CD14-positive monocyte (primary cell): ENCODE measurements at regions not wholly inside any gene's neighbourhood (a gene's known extent, or its start where the extent isn't known, plus 50 kb on each side); places are given as distances from the start of the nearest gene placed in this dataset.

Experiments used
- DNase-seq, 3 donors: peaks; one replicate each; pipeline ENCODE4 v3.0.0-alpha.2; 2011 to 2022
- H2AFZ ChIP-seq: 2 replicates; pipeline ENCODE4 v1.6.0; 2012; ENCODE audit warnings: mild to moderate bottlenecking, low read depth, low read length, inconsistent platforms; ENCODE audit not compliant: insufficient read depth, poor library complexity, severe bottlenecking
- H3K27ac ChIP-seq, 2 donors: 1 replicate in 1 of 2; 2 replicates in 1 of 2; pipeline ENCODE4 v1.5.1; 2012 to 2013; ENCODE audit warnings: low read length in 2 of 2, control low read depth in 1 of 2, inconsistent platforms in 1 of 2, low read depth in 1 of 2, mild to moderate bottlenecking in 1 of 2
- H3K27me3 ChIP-seq, 2 donors: one replicate each; pipeline versions ENCODE4 v1.6.0 to v1.6.1; 2011 to 2013; ENCODE audit warnings: low read length in 2 of 2; ENCODE audit not compliant: control insufficient read depth in 2 of 2, insufficient read depth in 2 of 2
- H3K36me3 ChIP-seq, 2 donors: replicated peaks in 1 of 2; 1 replicate in 1 of 2; 2 replicates in 1 of 2; pipeline versions ENCODE4 v1.5.1 to v1.6.1; 2012 to 2013; ENCODE audit warnings: low read length in 2 of 2, control low read depth in 1 of 2, inconsistent platforms in 1 of 2, mild to moderate bottlenecking in 1 of 2; ENCODE audit not compliant: insufficient read depth in 2 of 2, control insufficient read depth in 1 of 2
- H3K4me1 ChIP-seq, 2 donors: 1 replicate in 1 of 2; 2 replicates in 1 of 2; pipeline versions ENCODE4 v1.5.1 to v1.6.1; 2012 to 2013; ENCODE audit warnings: low read length in 2 of 2, control low read depth in 1 of 2, inconsistent platforms in 1 of 2, mild to moderate bottlenecking in 1 of 2, moderate library complexity in 1 of 2; ENCODE audit not compliant: insufficient read depth in 2 of 2, control insufficient read depth in 1 of 2
- H3K4me2 ChIP-seq: replicated peaks from 2 replicates; pipeline ENCODE3; 2012; ENCODE audit warnings: low read length, moderate library complexity, mild to moderate bottlenecking; ENCODE audit not compliant: poor library complexity, severe bottlenecking; ENCODE audit errors: extremely low read depth
- H3K4me3 ChIP-seq, 3 experiments: fragments of 200-600 bp in 1 of 3; sonication (generic) in 1 of 3; replicated peaks in 1 of 3; 1 replicate in 2 of 3; 2 replicates in 1 of 3; pipeline ENCODE4 v1.5.1; 2011 to 2013; ENCODE audit warnings: low read length in 3 of 3, mild to moderate bottlenecking in 3 of 3, control low read depth in 2 of 3, low read depth in 2 of 3, inconsistent platforms in 1 of 3, moderate library complexity in 1 of 3
- H3K79me2 ChIP-seq: 2 replicates; pipeline ENCODE4 v1.6.0; 2012; ENCODE audit warnings: mild to moderate bottlenecking, control low read depth, inconsistent platforms, low read length, moderate library complexity; ENCODE audit not compliant: insufficient read depth
- H3K9ac ChIP-seq: 2 replicates; pipeline ENCODE4 v1.6.0; 2017; ENCODE audit warnings: low read length, mild to moderate bottlenecking; ENCODE audit not compliant: insufficient read depth, poor library complexity, severe bottlenecking
- H3K9me3 ChIP-seq, 2 donors: replicated peaks in 1 of 2; 1 replicate in 1 of 2; 2 replicates in 1 of 2; pipeline versions ENCODE4 v1.5.1 to v1.6.1; 2012 to 2013; ENCODE audit warnings: low read length in 2 of 2, control low read depth in 1 of 2; ENCODE audit not compliant: control insufficient read depth in 1 of 2, insufficient read depth in 1 of 2
- H4K20me1 ChIP-seq: 2 replicates; pipeline ENCODE4 v1.6.0; 2012; ENCODE audit warnings: mild to moderate bottlenecking, low read length, control low read depth, moderate library complexity; ENCODE audit not compliant: insufficient read depth
- H3K27ac Mint-ChIP-seq, 7 donors: one replicate each; pipeline ENCODE4 v1.8.0; 2020; ENCODE audit warnings: mild to moderate bottlenecking in 7 of 7, mixed read lengths in 7 of 7, moderate library complexity in 6 of 7, inconsistent platforms in 2 of 7
- H3K27me3 Mint-ChIP-seq, 3 donors: one replicate each; pipeline ENCODE4 v1.8.0; 2021 to 2022; ENCODE audit warnings: low read depth in 3 of 3, mild to moderate bottlenecking in 3 of 3, mixed read lengths in 3 of 3, moderate library complexity in 3 of 3, inconsistent platforms in 1 of 3
- H3K36me3 Mint-ChIP-seq, 2 donors: one replicate each; pipeline ENCODE4 v1.8.0; 2020; ENCODE audit warnings: mixed read lengths in 2 of 2, inconsistent platforms in 1 of 2, mild to moderate bottlenecking in 1 of 2
- H3K4me1 Mint-ChIP-seq: one replicate; pipeline ENCODE4 v1.8.0; 2020; ENCODE audit warnings: mild to moderate bottlenecking, mixed read lengths
- H3K4me3 Mint-ChIP-seq, 2 donors: one replicate each; pipeline ENCODE4 v1.8.0; 2020; ENCODE audit warnings: mild to moderate bottlenecking in 2 of 2, mixed read lengths in 2 of 2, moderate library complexity in 1 of 2
- H3K9me3 Mint-ChIP-seq, 7 donors: one replicate each; pipeline ENCODE4 v1.8.0; 2020 to 2022; ENCODE audit warnings: mixed read lengths in 7 of 7, mild to moderate bottlenecking in 6 of 7, moderate library complexity in 6 of 7, inconsistent platforms in 2 of 7
- CTCF ChIP-seq: fragments of 200-600 bp; IDR thresholded peaks from one replicate; pipeline ENCODE4 v1.8.0; 2022; ENCODE audit warnings: antibody characterized with exemption, mild to moderate bottlenecking
- WGBS: methylation state at CpG from one replicate; pipeline ENCODE4 v1.1.5; 2013; ENCODE audit warnings: missing lambda C conversion rate; ENCODE audit not compliant: insufficient coverage; 5-methylcytosine and 5-hydroxymethylcytosine counted together
- intact Hi-C, 2 donors: fragments of 100-400 bp; cut with micrococcal nuclease; formaldehyde crosslinking; loops; one replicate each; pipeline versions ENCODE4 v1.15.0 to v1.15.1; 2023

GRCh38 chr2:48250943-48251342, 63.5 kb upstream of the FOXN2 start:
- Mint-ChIP-seq H3K27ac (peak overlapping the region in 6 of 7 donors; percentile 63 to 96 (median 94)), H3K27me3 (peaks cover 0 to 1% (median 0%) of the 10 kb centered on the region in 3 donors), H3K4me3 (peak overlapping the region; percentile 13 to 82), H3K36me3 (no peaks in the 10 kb centered on the region), H3K9me3 (peaks cover 0 to 2% (median 0%) of the 10 kb centered on the region in 7 donors), H3K4me1 (peaks cover 32% of the 10 kb centered on the region)
- no peaks in the 10 kb centered on the region for H3K36me3 ChIP-seq
- no peaks in the 10 kb centered on the region for H3K9me3 ChIP-seq
- no peaks in the 10 kb centered on the region for H4K20me1 ChIP-seq
- intact Hi-C loops: loop anchor here in 1 of 2 donors (10.0 kb wide), 1 partner anchor 54 kb away; no protein-coding TSS in a partner anchor
- peaks cover 3% of the 10 kb centered on the region for H3K79me2 ChIP-seq
- no peak overlapping the region for H2AFZ ChIP-seq
- H3K4me2 ChIP-seq: peak overlapping the region; percentile 55
- TF ChIP-seq CTCF: no peak
- no peak overlapping the region for H3K9ac ChIP-seq
- H3K27me3 ChIP-seq: no peaks in the 10 kb centered on the region
- H3K27ac ChIP-seq: peak overlapping the region; percentile 51 to 80
- peak overlapping the region in 2 of 3 experiments; percentile 25 to 61 for H3K4me3 ChIP-seq
- DNase-seq: peak; percentile 68 to 88 (median 86)
- peaks cover 75 to 84% of the 10 kb centered on the region in 2 donors for H3K4me1 ChIP-seq
- WGBS: no CpG with 5 or more reads among the region's 3 CpGs

GRCh38 chr2:48251437-48252148, 62.9 kb upstream of the FOXN2 start:
- DNase-seq: peak in 1 of 3 donors; percentile 27
- WGBS: 50% methylated on average over 2 of the region's 3 CpGs
- H3K27ac ChIP-seq: peak overlapping the region; percentile 75 to 77
- peaks cover 3% of the 10 kb centered on the region for H3K79me2 ChIP-seq
- H2AFZ ChIP-seq: peak overlapping the region; percentile 12
- H4K20me1 ChIP-seq: no peaks in the 10 kb centered on the region
- no peaks in the 10 kb centered on the region for H3K36me3 Mint-ChIP-seq
- H3K4me1 Mint-ChIP-seq: peaks cover 32% of the 10 kb centered on the region
- H3K27ac Mint-ChIP-seq: peak overlapping the region in 3 of 7 donors; percentile 88 to 94 (median 89)
- no peak overlapping the region for H3K9ac ChIP-seq
- H3K4me1 ChIP-seq: peaks cover 82 to 91% of the 10 kb centered on the region in 2 donors
- H3K9me3 ChIP-seq: no peaks in the 10 kb centered on the region
- intact Hi-C loops: loop anchor here in 1 of 2 donors (10.0 kb wide), 1 partner anchor 53 kb away; no protein-coding TSS in a partner anchor
- H3K27me3 ChIP-seq: no peaks in the 10 kb centered on the region
- TF ChIP-seq CTCF: no peak
- H3K9me3 Mint-ChIP-seq: peaks cover 0 to 2% (median 0%) of the 10 kb centered on the region in 7 donors
- H3K4me3 ChIP-seq: peak overlapping the region in 1 of 3 experiments; percentile 61
- peak overlapping the region in 1 of 2 donors; percentile 51 for H3K4me3 Mint-ChIP-seq
- H3K36me3 ChIP-seq: no peaks in the 10 kb centered on the region
- peaks cover 0 to 1% (median 0%) of the 10 kb centered on the region in 3 donors for H3K27me3 Mint-ChIP-seq
- H3K4me2 ChIP-seq: peak overlapping the region; percentile 55
